Hepatocyte (in vitro differentiated cells): ENCODE measurements at regions not wholly inside any gene's neighbourhood (a gene's known extent, or its start where the extent isn't known, plus 50 kb on each side); places are given as distances from the start of the nearest gene placed in this dataset.

Source experiments
- EZH2phosphoT487 ChIP-seq: fragments of 200-600 bp; sonication (generic); IDR thresholded peaks from one replicate; pipeline ENCODE4 v1.6.1; 2018; ENCODE audit warnings: antibody characterized with exemption, mild to moderate bottlenecking, low read depth, moderate library complexity; ENCODE audit not compliant: unreplicated experiment, severe bottlenecking
- TF ChIP-seq, protein P1 (sequence below): fragments of 200-600 bp; sonication (generic); IDR thresholded peaks from 2 replicates; pipeline ENCODE4 v1.5.1; 2016; ENCODE audit warnings: antibody characterized with exemption, mild to moderate bottlenecking; ENCODE audit not compliant: poor library complexity

DNA sequence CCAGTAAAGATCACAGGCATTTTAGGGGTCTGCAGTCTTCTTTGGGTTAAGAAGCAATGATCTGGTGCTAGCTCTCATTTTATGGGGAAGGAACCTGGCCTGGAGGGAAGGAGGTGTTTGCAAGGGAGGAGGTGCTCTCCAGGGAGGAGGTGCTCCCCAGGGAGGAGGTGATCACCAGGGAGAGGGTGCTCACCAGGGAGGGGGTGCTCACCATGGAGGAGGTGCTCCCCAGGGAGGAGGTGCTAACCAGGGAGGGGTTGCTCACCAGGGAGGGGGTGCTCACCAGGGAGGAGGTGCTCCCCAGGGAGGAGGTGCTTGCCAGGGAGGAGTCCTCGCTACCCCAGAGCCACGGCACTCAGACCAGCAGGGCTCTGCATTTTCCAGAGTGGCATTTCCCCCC is 115.7 kb downstream of the TLE3 start:
- TF ChIP-seq, protein P1, sequence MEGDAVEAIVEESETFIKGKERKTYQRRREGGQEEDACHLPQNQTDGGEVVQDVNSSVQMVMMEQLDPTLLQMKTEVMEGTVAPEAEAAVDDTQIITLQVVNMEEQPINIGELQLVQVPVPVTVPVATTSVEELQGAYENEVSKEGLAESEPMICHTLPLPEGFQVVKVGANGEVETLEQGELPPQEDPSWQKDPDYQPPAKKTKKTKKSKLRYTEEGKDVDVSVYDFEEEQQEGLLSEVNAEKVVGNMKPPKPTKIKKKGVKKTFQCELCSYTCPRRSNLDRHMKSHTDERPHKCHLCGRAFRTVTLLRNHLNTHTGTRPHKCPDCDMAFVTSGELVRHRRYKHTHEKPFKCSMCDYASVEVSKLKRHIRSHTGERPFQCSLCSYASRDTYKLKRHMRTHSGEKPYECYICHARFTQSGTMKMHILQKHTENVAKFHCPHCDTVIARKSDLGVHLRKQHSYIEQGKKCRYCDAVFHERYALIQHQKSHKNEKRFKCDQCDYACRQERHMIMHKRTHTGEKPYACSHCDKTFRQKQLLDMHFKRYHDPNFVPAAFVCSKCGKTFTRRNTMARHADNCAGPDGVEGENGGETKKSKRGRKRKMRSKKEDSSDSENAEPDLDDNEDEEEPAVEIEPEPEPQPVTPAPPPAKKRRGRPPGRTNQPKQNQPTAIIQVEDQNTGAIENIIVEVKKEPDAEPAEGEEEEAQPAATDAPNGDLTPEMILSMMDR = no peak
- TF ChIP-seq EZH2phosphoT487 = no peak
